IPS DF 6.9 (cell line): ENCODE measurements at regions not wholly inside any gene's neighbourhood (a gene's known extent, or its start where the extent isn't known, plus 50 kb on each side); places are given as distances from the start of the nearest gene placed in this dataset.

Source experiments
- DNase-seq: peaks from one replicate; pipeline ENCODE4 v3.0.0-alpha.2; 2013; ENCODE audit warnings: low read depth, low spot score
- H3K27ac ChIP-seq: one replicate; pipeline ENCODE4 v1.5.1; 2013; ENCODE audit warnings: low read length, control low read depth
- H3K27me3 ChIP-seq: 2 replicates; pipeline ENCODE4 v1.6.1; 2013; ENCODE audit warnings: mild to moderate bottlenecking, low read length; ENCODE audit not compliant: control insufficient read depth, insufficient read depth
- H3K36me3 ChIP-seq: 2 replicates; pipeline ENCODE4 v1.6.1; 2013; ENCODE audit warnings: low read length; ENCODE audit not compliant: control insufficient read depth, insufficient read depth
- H3K4me1 ChIP-seq: 2 replicates; pipeline ENCODE4 v1.6.1; 2013; ENCODE audit warnings: low read length; ENCODE audit not compliant: control insufficient read depth, insufficient read depth
- H3K4me3 ChIP-seq: 2 replicates; pipeline ENCODE4 v1.5.1; 2013; ENCODE audit warnings: mild to moderate bottlenecking, low read length
- H3K9me3 ChIP-seq: 2 replicates; pipeline ENCODE4 v1.6.1; 2013; ENCODE audit warnings: low read length, inconsistent platforms; ENCODE audit not compliant: control insufficient read depth, insufficient read depth
- WGBS: extraction: QIAGEN DNeasy Blood & Tissue Kit; methylation state at CpG from one replicate; pipeline ENCODE4 v1.1.7; 2013; ENCODE audit warnings: mixed read lengths, missing lambda C conversion rate; ENCODE audit not compliant: insufficient read length, insufficient coverage; 5-methylcytosine and 5-hydroxymethylcytosine counted together

- no peaks in the 10 kb centered on the region for H3K36me3 ChIP-seq
- H3K27ac ChIP-seq: no peak overlapping the region
- no peaks in the 10 kb centered on the region for H3K27me3 ChIP-seq
- WGBS: no CpG with 5 or more reads among the region's 1 CpG
- 0 out of 2 replicates have a peak, but pooled peaks cover 3% of the 10 kb centered on the region for H3K4me1 ChIP-seq
- no peak overlapping the region for H3K4me3 ChIP-seq
- H3K9me3 ChIP-seq: no peaks in the 10 kb centered on the region
- no peak for DNase-seq
These were observed 208.8 kb upstream of the MAF start for GRCh38 chr16:79809376-79809775.

DNA sequence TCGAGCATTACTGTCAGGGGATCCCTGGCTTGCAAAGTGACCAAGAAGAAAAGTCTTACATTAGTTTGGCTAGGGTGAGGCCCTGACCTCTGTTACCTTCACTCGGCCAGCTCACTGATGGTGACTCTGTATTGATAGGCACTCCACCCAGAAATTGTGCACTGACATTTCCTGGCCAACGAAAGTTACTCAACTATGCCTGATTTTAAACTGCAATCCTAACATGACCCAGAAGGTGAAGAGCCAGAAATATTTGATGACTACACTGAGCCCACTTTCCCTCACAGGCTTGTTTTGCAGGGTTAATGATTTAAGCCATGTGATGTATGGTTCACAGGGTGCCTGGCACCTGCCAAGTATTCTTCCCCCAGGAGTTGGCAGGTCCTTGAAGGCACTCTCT, 208.2 kb upstream of the MAF start:
- H3K27ac ChIP-seq: no peak overlapping the region
- WGBS: no CpG with 5 or more reads among the region's 3 CpGs
- no peaks in the 10 kb centered on the region for H3K36me3 ChIP-seq
- no peak overlapping the region for H3K4me3 ChIP-seq
- no peak for DNase-seq
- H3K9me3 ChIP-seq: no peaks in the 10 kb centered on the region
- H3K27me3 ChIP-seq: no peaks in the 10 kb centered on the region
- 0 out of 2 replicates have a peak, but pooled peaks cover 3% of the 10 kb centered on the region for H3K4me1 ChIP-seq

DNA sequence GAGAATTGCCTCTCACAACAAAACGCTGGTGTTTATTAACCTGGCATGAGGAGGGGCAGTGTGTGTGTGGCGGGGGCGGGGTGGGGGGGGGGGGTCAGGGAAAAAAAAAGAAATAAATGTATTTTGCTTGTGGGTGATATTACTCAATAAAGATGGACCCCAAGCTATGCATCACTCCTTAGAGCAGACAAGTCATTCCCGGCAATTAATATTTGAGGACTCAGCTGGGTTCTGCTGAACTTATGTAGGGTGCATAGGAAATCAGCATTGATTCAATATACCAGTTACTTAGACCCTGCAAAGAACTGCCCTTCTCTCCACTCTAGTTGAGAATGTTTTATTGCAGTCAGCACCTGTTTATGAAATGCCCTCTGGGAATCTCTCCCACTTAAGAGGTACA, 206.2 kb upstream of the MAF start:
- H3K9me3 ChIP-seq: no peaks in the 10 kb centered on the region
- no peak for DNase-seq
- H3K27ac ChIP-seq: no peak overlapping the region
- WGBS: no CpG with 5 or more reads among the region's 4 CpGs
- no peaks in the 10 kb centered on the region for H3K36me3 ChIP-seq
- H3K4me1 ChIP-seq: 0 out of 2 replicates have a peak, but pooled peaks cover 3% of the 10 kb centered on the region
- H3K27me3 ChIP-seq: no peaks in the 10 kb centered on the region
- no peak overlapping the region for H3K4me3 ChIP-seq

- no peak overlapping the region for H3K27ac ChIP-seq
- WGBS: no CpG with 5 or more reads among the region's 2 CpGs
- H3K9me3 ChIP-seq: no peaks in the 10 kb centered on the region
- H3K27me3 ChIP-seq: no peaks in the 10 kb centered on the region
- H3K4me3 ChIP-seq: no peak overlapping the region
- no peaks in the 10 kb centered on the region for H3K36me3 ChIP-seq
- no peak for DNase-seq
- 0 out of 2 replicates have a peak, but pooled peaks cover 3% of the 10 kb centered on the region for H3K4me1 ChIP-seq
These were observed 205.1 kb upstream of the MAF start for GRCh38 chr16:79805621-79806020.

DNA sequence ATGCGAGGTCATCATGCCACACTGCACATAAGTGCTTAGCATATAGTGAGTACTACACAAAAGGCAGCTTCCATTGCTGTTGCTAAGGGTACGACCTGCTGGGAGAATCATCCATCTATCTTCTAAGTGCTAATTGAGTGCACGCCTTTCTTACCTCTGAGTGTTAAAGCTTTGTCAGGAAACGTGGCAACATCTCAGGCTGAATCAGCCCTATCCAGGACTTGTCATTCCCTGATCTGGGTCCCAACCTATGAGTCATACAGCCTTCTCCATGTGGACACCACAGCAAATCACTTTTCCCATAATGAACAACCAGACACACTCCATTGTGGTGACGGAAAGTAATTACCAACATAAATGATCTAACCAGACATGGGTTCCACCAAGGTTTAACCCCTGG, 201.1 kb upstream of the MAF start:
- Histone ChIP-seq H3K4me3 (no peak overlapping the region), H3K27me3 (no peaks in the 10 kb centered on the region), H3K4me1 (0 out of 2 replicates have a peak, but pooled peaks cover 2% of the 10 kb centered on the region), H3K9me3 (no peaks in the 10 kb centered on the region), H3K27ac (no peak overlapping the region), H3K36me3 (no peaks in the 10 kb centered on the region)
- whole genome bisulfite sequencing: no CpG with 5 or more reads among the region's 5 CpGs
- no peak for DNase-seq

- Histone ChIP-seq H3K4me3 (no peak overlapping the region), H3K27ac (no peak overlapping the region)
These were observed 199.6 kb upstream of the MAF start for GRCh38 chr16:79800016-79800608.

GRCh38 chr16:79798416-79799053, 198.0 kb upstream of the MAF start:
- no peak overlapping the region for H3K4me3 ChIP-seq
- no peaks in the 10 kb centered on the region for H3K36me3 ChIP-seq
- no peaks in the 10 kb centered on the region for H3K27me3 ChIP-seq
- no peak for DNase-seq
- no peaks in the 10 kb centered on the region for H3K9me3 ChIP-seq
- WGBS: no CpG with 5 or more reads among the region's 2 CpGs
- H3K4me1 ChIP-seq: no peaks in the 10 kb centered on the region
- H3K27ac ChIP-seq: no peak overlapping the region

More at GRCh38 chr16:79800016-79800608, 199.6 kb upstream of the MAF start:
- no peaks in the 10 kb centered on the region for H3K36me3 ChIP-seq
- no peaks in the 10 kb centered on the region for H3K4me1 ChIP-seq
- no peak for DNase-seq
- H3K27me3 ChIP-seq: no peaks in the 10 kb centered on the region
- WGBS: no CpG with 5 or more reads among the region's 3 CpGs
- no peaks in the 10 kb centered on the region for H3K9me3 ChIP-seq

DNA sequence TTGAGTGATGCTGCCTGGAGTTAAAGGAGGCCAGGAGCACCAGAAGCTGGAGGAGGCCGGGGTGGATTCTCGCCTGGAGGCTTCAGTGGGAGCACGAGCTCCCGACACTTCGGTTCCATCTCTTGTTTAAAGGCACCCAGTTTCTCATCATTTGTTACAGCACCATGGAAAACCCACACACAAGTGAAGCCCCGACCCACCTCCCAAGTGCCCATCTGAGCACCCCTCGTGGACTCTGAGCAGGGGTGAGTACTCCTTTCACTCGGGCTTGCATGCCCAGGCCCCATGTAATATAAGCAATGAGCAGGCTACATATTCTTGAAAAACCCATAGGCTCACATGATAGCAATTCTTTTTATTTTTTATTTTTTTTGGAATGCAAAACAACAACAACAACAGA, 196.9 kb upstream of the MAF start:
- no peak for DNase-seq
- Histone ChIP-seq H3K4me3 (no peak overlapping the region), H3K27ac (no peak overlapping the region), H3K36me3 (no peaks in the 10 kb centered on the region), H3K27me3 (no peaks in the 10 kb centered on the region), H3K9me3 (no peaks in the 10 kb centered on the region), H3K4me1 (no peaks in the 10 kb centered on the region)
- WGBS: no CpG with 5 or more reads among the region's 8 CpGs

DNA sequence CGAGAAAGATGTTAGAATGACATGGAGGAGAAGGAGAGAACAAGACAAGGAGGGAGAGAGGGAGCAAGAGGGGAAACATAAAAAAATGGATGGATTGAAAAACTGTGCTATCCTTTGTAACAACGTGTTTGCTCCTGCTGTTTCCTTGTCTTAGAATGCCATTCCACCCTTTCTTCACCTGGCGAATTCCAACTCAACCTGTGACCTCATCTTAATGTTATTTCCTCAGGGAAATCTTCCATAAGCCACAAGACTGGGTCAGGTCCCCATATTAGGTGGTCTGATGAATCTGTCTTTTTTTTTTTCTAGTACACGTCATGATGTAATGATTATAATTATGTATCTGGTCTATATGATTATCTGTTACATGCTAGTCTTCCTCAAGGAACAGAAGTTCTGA, 195.0 kb upstream of the MAF start:
- Histone ChIP-seq H3K36me3 (no peaks in the 10 kb centered on the region), H3K4me1 (no peaks in the 10 kb centered on the region), H3K27ac (no peak overlapping the region), H3K9me3 (no peaks in the 10 kb centered on the region), H3K27me3 (no peaks in the 10 kb centered on the region), H3K4me3 (no peak overlapping the region)
- DNase-seq: no peak
- 100% methylated on average over 1 of the region's 4 CpGs for WGBS

DNA sequence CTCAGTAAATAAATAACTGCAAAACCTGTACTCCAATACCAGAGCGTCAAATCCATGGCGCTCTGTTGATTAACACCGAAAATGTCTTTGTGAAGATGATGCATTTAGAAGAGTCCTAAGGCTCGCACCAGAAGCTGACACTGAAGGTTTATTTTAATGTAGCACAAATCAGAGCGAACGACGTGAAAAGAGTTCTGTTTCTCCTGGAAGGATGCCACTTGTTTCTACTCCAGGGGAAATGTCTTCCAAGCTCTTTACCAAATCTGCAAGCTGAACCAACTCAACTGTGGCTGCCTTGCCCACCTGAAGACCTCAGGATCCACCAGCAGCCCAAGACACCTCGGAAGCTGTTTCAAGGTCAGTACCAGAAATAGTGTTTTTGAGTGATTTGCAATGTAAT, 194.4 kb upstream of the MAF start:
- no peaks in the 10 kb centered on the region for H3K36me3 ChIP-seq
- H3K9me3 ChIP-seq: no peaks in the 10 kb centered on the region
- H3K4me1 ChIP-seq: no peaks in the 10 kb centered on the region
- H3K27me3 ChIP-seq: no peaks in the 10 kb centered on the region
- no CpG with 5 or more reads among the region's 8 CpGs for WGBS
- no peak overlapping the region for H3K4me3 ChIP-seq
- DNase-seq: no peak
- H3K27ac ChIP-seq: no peak overlapping the region
